ENCODE measurements at regions not wholly inside any gene's neighbourhood (a gene's known extent, or its start where the extent isn't known, plus 50 kb on each side); places are given as distances from the start of the nearest gene placed in this dataset.
"Not testable (repeated sequence)": the region's sequence is repeated elsewhere in the genome, so short reads cannot be mapped to it uniquely, and the experiment has no call there.

- DNase-seq (ENCODE audit: low spot score in 2 of 2): no peak
Observed at GRCh38 chr6:150733726-150734125, 131.8 kb upstream of the MTHFD1L start.

GRCh38 chr6:150734235-150734634, 131.3 kb upstream of the MTHFD1L start:
- no peak for DNase-seq (ENCODE audit: low spot score in 2 of 2)
- FAIRE-seq: no peak

More at GRCh38 chr6:150733726-150734125, 131.8 kb upstream of the MTHFD1L start:
- FAIRE-seq: no peak

- DNase-seq (ENCODE audit: low spot score in 2 of 2) (no peak), FAIRE-seq (no peak)
Observed at GRCh38 chr6:150735341-150735851, 130.1 kb upstream of the MTHFD1L start.

DNA sequence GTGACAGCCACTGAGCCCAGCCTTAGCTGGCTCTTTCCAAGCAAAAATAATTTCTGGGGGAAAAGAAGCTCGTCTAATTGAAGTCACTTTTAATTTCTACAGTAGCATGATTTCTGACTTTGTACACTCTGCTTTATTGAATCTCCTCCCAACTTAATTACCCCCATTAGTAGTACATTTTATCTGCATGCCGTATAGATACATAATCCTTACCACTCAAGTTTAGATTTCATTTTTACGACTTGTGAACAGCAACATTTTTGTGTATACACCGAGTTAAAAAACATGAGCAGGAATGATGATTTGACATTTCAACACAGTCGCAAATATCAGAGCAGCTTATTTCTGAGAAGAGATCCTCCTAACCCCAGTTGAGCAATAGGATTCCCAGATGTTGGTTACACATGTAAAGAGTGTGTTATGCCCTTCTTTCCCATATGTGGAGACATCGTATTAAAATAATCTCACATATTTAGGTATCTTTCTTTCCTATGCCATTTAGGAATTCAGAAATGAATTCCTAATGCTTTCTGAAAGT, 127.3 kb upstream of the MTHFD1L start:
- FAIRE-seq: no peak
- DNase-seq (ENCODE audit: low spot score in 2 of 2): no peak

DNA sequence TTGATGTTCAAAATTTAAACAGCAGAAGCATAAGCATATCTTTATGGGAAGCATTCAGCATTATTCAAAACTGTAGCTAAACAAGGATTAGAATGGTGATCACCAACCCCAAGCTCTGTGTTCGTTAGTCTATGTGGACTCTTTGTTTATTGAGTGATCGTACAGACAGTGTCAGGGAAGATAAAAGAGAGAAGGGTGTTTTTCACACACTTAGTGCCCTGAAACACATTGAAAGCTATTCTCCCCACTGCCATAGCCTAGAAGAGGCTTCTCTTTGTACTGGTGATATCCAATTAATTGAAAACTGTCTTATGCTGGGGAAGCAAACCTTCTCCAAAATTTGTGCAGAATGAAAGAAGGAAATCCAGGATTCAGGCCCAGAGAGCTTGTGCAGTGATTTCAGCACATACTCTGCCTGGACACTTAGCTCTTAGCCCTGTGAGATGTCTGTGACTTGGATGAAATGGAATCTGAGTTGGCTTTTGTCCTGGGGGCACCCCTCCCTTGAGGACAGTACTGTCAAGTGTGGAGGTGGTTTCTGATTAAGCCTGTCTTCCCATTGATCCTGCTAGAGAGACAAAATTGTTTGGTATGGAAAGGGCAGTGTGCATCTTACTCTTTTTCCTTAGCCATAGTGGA, 125.7 kb upstream of the MTHFD1L start:
- DNase-seq (ENCODE audit: low spot score in 2 of 2): no peak
- no peak for FAIRE-seq

DNA sequence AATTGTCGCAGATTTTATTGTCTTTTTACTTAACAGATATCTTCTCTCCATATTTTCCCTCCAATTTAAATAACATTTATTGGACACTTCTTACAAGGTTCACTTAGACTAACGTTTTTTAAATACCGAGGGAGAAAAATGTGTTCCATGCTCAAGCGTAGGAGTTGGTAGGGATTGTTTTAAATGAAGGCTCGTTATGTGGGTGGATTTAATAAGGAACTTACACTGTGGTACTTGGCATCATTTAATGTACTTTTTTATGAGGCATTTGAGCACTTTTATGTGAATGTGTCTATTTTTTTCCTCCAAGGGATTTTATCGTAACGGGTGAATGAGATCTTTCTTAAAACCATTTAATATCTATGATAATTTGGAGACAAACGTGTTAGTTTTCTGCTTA, 125.0 kb upstream of the MTHFD1L start:
- no peak for DNase-seq (ENCODE audit: low spot score in 2 of 2)
- FAIRE-seq: no peak

DNA sequence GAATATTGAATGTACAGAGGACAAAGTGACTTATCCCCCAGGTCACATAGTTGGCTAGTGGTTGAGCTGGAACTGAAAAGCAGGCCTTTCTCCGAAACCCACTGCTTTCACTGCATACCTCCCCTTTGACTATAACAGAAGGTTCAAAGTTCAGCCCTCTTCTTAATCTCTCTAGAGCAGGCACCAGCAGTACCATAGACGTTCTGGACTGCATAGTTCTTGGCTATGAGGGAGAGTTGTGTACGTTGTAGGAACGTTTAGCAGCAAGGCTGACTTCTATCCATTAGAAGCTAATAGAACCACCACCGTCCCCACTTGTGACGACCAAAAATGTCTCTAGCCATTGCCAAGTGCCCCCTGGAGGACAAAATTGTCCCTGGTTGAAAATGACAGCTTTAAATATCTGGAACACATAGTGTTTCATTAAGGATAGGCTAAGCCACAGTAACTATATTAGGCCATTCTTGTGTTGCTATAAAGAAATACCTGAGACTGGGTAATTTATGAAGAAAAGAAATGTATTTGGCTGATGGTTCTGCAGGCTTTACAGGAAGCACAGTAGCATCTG, 123.8 kb upstream of the MTHFD1L start:
- FAIRE-seq (no peak), DNase-seq (ENCODE audit: low spot score in 2 of 2) (no peak)

GRCh38 chr6:150744522-150745260, 120.8 kb upstream of the MTHFD1L start:
- FAIRE-seq: no peak
- no peak for DNase-seq (ENCODE audit: low spot score in 2 of 2)

- DNase-seq (ENCODE audit: low spot score in 2 of 2): no peak
- FAIRE-seq: no peak
Observed at GRCh38 chr6:150745896-150746295, 119.6 kb upstream of the MTHFD1L start.

GRCh38 chr6:150747155-150747554, 118.3 kb upstream of the MTHFD1L start:
- FAIRE-seq: no peak
- DNase-seq (ENCODE audit: low spot score in 2 of 2): no peak

DNA sequence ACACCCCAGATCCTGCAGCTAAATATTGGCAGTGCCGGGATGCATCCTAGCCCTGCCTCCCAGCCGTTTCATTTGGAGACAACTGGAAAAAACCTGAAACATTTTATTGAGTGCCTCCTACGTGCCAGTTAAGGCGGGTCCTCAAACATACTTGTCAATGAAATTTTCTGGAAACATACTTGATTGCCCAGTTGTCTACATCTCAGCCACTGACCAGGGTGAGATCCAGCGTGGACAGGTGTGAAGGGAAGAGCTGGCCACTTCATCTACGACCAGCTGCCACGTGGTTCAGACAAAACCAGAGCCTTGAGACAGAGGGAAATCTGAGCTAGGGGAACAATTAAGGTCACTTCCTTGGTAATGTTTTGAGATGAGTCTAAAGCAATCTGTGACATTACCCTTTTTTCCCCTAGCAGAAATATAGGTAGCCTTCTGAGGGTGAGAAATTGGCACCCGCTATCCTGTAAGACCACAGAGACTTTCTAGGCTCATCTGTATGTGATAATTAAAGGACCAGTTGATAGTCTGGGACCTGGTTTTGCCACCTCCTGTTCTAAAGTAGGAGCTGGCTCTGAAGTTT, 116.3 kb upstream of the MTHFD1L start:
- DNase-seq (ENCODE audit: low spot score in 2 of 2) (no peak), FAIRE-seq (no peak)

DNA sequence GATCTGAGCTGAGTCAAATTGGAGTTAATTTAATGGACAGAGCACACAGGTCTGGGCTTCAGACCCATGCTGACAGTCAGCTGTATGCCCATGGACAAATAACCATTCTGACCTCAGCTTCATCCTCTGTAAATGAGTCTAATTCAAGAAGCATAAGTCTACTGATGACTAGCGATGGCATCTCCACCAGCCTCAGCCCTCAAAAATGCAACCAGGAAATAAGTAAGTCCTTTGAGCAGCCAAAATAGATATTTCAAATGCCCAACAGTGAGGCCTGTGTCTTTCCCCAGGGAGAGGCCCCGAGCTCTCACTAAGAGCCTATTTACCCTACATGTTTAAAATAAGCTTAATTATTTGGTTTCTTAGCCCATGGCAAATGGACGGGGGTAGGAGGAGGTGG, 114.2 kb upstream of the MTHFD1L start:
- DNase-seq (ENCODE audit: low spot score in 2 of 2): no peak
- FAIRE-seq: no peak

DNA sequence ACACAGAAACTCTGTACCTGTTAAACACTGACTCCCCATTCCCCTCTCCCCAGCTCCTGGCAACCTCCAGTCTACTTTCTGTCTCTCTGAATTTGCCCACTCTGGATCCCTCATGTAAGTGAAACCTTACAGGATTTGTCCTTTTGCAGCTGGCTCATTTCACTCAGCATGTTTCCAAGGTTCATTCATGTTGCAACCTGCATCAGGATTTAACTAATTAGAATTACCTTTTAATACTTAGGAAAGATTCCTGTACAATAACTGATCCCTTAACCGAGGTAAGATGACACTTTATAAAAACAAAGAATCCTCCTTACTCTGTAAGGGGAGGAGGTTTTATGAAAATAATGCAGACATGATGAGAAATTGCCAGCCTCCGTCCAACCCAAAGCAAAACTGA, 113.1 kb upstream of the MTHFD1L start:
- no peak for DNase-seq (ENCODE audit: low spot score in 2 of 2)
- FAIRE-seq: no peak

DNA sequence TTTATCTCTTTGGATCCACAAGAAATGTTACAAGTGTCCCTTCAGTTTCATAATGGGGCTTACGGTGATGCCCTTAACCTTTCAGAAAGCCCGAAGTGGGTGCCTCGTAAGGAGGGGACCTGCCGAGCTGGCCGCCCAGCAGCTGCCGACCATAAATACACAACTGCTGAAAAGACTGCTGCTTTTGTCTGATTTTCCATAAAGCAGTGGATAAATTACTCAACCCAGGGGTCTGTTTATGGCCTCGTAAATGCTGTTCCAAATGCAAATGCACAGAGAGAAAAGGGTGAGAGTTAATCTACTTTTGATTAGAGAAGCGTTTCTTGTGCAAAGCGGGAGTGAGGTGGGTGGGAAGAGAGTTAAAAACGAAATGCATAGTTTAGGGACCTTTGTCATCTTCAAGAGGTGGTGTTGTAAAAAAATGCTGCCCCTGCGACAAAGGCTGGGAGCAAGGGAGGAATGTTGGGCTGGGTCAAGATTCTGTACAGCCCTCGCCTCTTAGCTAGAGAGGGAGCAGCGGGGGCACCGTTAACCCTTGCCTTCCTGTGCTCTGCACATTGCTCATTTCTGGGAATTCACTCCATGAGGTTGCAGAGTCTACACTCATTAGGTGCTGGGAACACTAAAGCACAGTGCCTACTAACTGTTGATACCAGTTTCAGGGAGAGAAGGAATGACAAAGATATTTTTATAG, 112.0 kb upstream of the MTHFD1L start:
- FAIRE-seq: no peak
- DNase-seq (ENCODE audit: low spot score in 2 of 2): no peak

DNA sequence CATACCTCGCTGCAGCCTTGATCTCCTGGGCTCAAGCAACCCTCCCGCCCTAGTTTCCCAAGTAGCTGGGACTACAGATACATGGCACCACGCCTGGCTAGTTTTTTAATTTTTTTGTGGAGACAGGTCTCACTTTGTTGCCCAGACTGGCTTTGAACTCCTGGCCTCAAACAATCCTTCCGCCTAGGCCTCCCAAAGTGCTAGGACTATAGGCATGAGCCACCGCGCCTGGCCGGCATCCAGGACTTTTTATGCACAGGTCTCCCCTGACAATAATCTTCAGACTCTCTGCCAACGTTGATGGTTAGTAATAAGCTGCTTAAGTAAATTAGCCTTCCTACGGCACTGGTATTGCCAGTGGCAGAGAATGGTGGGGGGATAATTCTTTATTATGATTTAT, 110.5 kb upstream of the MTHFD1L start:
- FAIRE-seq (no peak), DNase-seq (ENCODE audit: low spot score in 2 of 2) (no peak)

DNA sequence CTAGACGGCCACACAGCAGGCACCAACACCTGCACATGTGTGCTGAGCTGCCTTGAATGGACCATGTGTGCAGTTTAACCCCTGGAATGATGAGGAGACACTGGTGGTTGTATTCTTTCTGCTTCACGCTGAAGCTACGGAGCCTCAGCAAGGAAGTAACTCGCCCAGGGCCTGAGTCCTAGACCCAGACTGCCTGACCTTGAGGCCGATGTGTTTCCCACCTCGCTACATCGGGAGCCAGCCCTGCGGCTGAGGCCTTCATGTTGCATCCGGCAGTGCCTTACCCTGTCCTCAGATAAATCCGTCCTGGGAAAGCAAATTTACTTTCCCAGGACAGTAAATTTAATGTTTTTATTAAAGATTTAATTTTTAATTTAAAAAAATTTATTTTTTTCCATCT, 110.0 kb upstream of the MTHFD1L start:
- no peak for FAIRE-seq
- DNase-seq (ENCODE audit: low spot score in 2 of 2): no peak

DNA sequence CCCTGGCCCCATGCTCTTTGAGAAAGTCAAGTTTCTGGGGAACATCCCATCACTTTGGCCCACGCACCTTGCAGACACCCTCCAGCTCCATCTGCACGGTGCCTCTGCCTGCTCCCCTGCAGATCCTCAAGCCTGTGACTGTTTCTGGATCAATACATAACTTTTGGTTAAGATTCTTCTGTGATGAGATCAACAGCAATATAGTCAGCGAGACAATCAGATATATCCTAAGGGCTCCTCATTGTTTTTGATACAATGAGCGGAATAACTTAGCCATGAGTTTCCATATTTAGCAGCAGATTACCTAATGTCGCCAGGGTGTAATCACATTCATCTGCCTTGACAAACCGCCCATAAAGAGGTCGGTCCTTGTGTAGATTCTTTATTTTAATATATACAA, 109.3 kb upstream of the MTHFD1L start:
- FAIRE-seq (no peak), DNase-seq (ENCODE audit: low spot score in 2 of 2) (no peak)

GRCh38 chr6:150757807-150758206, 107.7 kb upstream of the MTHFD1L start:
- DNase-seq (ENCODE audit: low spot score in 2 of 2); FAIRE-seq: not testable (repeated sequence)

GRCh38 chr6:150759483-150759882, 106.0 kb upstream of the MTHFD1L start:
- FAIRE-seq (no peak), DNase-seq (ENCODE audit: low spot score in 2 of 2) (no peak)

DNA sequence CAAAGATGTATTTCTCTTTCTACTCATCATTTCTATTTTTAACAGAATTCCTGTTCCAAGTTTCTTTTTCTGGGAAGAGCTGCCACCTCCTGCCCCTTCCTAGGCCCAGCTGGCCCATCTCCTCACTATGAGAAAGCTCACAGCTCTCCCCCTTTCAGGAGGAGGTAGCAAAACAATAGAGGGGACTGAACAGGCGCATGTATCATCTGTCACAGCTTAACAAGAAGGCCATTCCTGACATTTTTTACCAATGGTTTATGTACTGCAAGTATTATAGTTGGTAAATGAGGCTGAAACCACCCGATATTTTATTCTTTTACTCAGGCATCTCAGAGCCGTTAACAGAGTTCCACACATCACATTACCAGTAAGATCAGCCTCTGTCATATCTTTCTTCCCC, 103.7 kb upstream of the MTHFD1L start:
- FAIRE-seq (no peak), DNase-seq (ENCODE audit: low spot score in 2 of 2) (no peak)
